ENCODE measurements at regions not wholly inside any gene's neighbourhood (a gene's known extent, or its start where the extent isn't known, plus 50 kb on each side); places are given as distances from the start of the nearest gene placed in this dataset.
"Not testable (repeated sequence)": the region's sequence is repeated elsewhere in the genome, so short reads cannot be mapped to it uniquely, and the experiment has no call there.

- H3K27ac ChIP-seq = no peak overlapping the region
These were observed 147.6 kb downstream of the PLK2 start for GRCh38 chr5:58312299-58312698.

GRCh38 chr5:58311526-58311925 is 148.4 kb downstream of the PLK2 start:
- no peak overlapping the region for H3K27ac ChIP-seq
- TF ChIP-seq CTCF (conservative IDR thresholded peaks at IDR 0.05) = no peak

More at GRCh38 chr5:58312299-58312698, 147.6 kb downstream of the PLK2 start:
- TF ChIP-seq CTCF (conservative IDR thresholded peaks at IDR 0.05) = no peak

- not testable (repeated sequence) for H3K27ac ChIP-seq
These were observed 151.5 kb downstream of the PLK2 start for GRCh38 chr5:58308384-58308783.

DNA sequence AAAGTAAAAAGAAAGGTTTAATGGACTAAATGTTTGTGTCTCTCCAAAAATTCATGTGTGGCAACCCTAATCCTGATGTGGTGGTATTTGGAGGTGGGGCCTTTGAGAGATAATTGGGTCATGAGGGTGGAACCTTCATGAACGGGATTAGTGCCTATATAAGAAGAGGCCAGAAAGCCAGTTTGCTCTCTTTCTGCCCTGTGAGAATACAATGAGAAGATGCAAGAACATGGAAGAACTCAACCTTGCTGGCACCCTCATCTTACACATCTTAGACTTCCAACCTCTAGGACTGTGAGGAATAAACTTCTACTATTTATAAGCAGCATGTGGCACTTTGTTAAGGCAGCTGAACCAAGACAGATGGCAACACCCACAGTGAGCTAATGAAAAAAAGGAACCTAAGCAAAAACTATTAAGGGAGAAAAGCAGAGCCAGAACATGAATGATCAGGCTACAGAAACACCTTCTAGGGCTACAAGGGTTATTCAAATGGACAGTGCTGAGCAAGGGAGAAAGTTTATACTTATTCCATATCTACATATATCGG is 159.5 kb downstream of the PLK2 start:
- no peak for TF ChIP-seq CTCF (conservative IDR thresholded peaks at IDR 0.05)
- no peak overlapping the region for H3K27ac ChIP-seq

DNA sequence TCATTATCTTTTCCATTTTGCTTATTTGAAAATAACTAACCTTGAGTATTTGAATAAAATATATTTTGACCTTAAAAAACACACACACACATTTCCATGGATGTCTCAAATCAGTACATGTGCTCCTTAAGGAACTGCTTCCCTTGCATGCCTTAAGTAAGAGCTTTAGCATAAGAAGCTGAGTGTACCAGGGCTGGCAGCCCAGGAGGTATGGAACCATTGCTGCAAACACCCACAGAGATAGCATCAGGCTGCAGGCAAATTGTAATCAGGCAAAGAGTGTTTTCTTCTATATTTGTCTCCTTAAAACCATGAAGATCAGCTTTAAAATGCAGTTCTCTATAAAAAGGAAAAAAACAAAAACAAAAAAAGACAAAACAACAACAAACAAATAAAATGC is 160.6 kb downstream of the PLK2 start:
- H3K27ac ChIP-seq = no peak overlapping the region
- no peak for TF ChIP-seq CTCF (conservative IDR thresholded peaks at IDR 0.05)

- no peak overlapping the region for H3K27ac ChIP-seq
- TF ChIP-seq CTCF (conservative IDR thresholded peaks at IDR 0.05) = no peak
These were observed 165.1 kb downstream of the PLK2 start for GRCh38 chr5:58294598-58295305.

DNA sequence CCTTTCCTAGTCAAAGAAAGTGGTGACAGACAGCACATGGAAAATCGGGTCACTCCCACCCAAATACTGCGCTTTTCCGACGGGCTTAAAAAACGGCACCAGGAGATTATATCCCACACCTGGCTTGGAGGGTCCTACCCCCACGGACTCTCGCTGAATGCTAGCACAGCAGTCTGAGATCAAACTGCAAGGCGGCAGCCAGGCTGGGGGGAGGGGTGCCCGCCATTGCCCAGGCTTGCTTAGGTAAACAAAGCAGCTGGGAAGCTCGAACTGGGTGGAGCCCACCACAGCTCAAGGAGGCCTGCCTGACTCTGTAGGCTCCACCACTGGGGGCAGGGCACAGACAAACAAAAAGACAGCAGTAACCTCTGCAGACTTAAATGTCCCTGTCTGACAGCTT is 171.6 kb downstream of the PLK2 start:
- not testable (repeated sequence) for H3K27ac ChIP-seq

DNA sequence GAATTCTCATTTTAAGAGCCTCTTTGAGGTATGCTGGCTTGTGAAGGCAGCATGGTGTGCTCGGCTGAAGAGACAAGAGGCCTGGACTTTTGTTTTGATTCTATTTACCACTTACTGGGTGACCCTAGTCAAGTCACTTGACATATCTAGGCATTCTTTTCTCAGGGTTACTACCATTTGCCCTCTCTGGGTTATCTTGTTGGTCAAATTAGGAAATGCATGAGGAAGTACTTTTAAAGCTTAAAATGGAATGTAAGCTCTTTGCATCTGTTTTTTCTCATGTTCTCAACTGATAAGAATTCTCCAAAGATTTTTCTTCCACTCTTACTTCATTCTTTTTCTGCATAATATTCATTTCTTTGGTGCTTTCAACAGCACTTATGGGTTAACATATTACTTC is 173.1 kb downstream of the PLK2 start:
- no peak for TF ChIP-seq CTCF (conservative IDR thresholded peaks at IDR 0.05)
- no peak overlapping the region for H3K27ac ChIP-seq
